Cardiac muscle cell (in vitro differentiated cells and primary cell): ENCODE measurements at regions not wholly inside any gene's neighbourhood (a gene's known extent, or its start where the extent isn't known, plus 50 kb on each side); places are given as distances from the start of the nearest gene placed in this dataset.

Source experiments
- DNase-seq, 2 donors: peaks; one replicate each; pipeline versions ENCODE4 v3.0.0 to v3.0.0-alpha.2; 2010 to 2017; ENCODE audit warnings: low read depth in 1 of 2, low spot score in 1 of 2
- H3K27ac ChIP-seq: fragments of 200-600 bp; sonication (generic); 2 replicates; pipeline ENCODE4 v1.5.1; 2016
- H3K27me3 ChIP-seq: fragments of 200-600 bp; sonication (generic); 2 replicates; pipeline ENCODE4 v1.6.0; 2016; ENCODE audit warnings: control low read depth
- H3K36me3 ChIP-seq: fragments of 200-600 bp; sonication (generic); 2 replicates; pipeline ENCODE4 v1.5.1; 2016; ENCODE audit warnings: control low read depth
- H3K4me1 ChIP-seq: fragments of 200-600 bp; sonication (generic); 2 replicates; pipeline ENCODE4 v1.8.1; 2017; ENCODE audit warnings: low read depth, mild to moderate bottlenecking, mixed run types
- H3K4me3 ChIP-seq: fragments of 200-600 bp; sonication (generic); 2 replicates; pipeline ENCODE4 v1.5.1; 2016; ENCODE audit warnings: mild to moderate bottlenecking
- H3K9me3 ChIP-seq: fragments of 200-600 bp; sonication (generic); 2 replicates; pipeline ENCODE4 v1.5.1; 2017; ENCODE audit warnings: low read depth, mild to moderate bottlenecking, control low read depth
- TF ChIP-seq, protein P1 (sequence below): IDR thresholded peaks from 2 replicates; pipeline ENCODE4 v1.5.1; 2012; ENCODE audit warnings: low read depth, mild to moderate bottlenecking, low read length

DNA sequence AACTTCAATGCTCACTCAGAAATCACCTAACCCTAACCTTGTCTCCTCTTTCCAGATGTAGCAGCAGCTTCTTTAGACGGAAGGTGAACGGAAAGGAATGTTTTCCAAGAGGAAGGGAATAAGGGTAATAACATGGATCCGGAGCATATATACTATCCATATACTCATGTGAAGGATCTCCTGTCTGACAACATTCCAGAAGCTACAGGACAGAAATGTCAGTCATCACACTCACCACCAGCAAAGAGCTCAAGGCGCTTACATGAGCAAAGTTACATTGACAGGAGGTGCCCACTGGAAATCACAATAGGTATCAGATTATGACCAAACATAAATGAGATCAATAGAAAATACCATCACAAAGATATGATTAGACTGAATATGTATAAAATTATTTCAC is 122.1 kb upstream of the CCDC28A start:
- Histone ChIP-seq H3K36me3 (no peaks in the 10 kb centered on the region), H3K27me3 (no peaks in the 10 kb centered on the region), H3K9me3 (no peaks in the 10 kb centered on the region), H3K4me3 (no peak overlapping the region), H3K4me1 (no peaks in the 10 kb centered on the region), H3K27ac (no peak overlapping the region)
- TF ChIP-seq, protein P1, sequence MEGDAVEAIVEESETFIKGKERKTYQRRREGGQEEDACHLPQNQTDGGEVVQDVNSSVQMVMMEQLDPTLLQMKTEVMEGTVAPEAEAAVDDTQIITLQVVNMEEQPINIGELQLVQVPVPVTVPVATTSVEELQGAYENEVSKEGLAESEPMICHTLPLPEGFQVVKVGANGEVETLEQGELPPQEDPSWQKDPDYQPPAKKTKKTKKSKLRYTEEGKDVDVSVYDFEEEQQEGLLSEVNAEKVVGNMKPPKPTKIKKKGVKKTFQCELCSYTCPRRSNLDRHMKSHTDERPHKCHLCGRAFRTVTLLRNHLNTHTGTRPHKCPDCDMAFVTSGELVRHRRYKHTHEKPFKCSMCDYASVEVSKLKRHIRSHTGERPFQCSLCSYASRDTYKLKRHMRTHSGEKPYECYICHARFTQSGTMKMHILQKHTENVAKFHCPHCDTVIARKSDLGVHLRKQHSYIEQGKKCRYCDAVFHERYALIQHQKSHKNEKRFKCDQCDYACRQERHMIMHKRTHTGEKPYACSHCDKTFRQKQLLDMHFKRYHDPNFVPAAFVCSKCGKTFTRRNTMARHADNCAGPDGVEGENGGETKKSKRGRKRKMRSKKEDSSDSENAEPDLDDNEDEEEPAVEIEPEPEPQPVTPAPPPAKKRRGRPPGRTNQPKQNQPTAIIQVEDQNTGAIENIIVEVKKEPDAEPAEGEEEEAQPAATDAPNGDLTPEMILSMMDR, result no peak
- no peak for DNase-seq

DNA sequence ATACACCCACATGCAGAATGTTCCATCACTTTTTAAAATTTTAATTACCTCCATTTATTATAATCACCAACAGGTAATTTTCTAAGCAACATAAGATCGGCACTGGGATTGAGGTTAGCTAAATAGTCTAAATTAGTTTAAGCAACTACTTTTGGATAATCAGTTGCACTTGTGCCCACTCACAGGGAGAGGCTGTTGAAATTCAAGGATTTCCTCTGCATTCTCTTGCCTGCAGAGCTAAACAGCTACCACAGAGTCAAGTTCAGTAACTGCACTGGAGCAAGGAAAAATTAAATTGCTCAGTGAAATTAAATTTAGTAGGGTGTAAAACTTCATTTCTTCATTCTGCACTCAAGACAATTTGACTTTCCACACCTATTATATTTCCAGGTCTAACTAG is 120.7 kb upstream of the CCDC28A start:
- H3K36me3 ChIP-seq, result no peaks in the 10 kb centered on the region
- no peak overlapping the region for H3K27ac ChIP-seq
- TF ChIP-seq, protein P1, result no peak
- DNase-seq, result no peak
- H3K9me3 ChIP-seq, result no peaks in the 10 kb centered on the region
- H3K27me3 ChIP-seq, result no peaks in the 10 kb centered on the region
- H3K4me3 ChIP-seq, result no peak overlapping the region
- H3K4me1 ChIP-seq, result no peaks in the 10 kb centered on the region

DNA sequence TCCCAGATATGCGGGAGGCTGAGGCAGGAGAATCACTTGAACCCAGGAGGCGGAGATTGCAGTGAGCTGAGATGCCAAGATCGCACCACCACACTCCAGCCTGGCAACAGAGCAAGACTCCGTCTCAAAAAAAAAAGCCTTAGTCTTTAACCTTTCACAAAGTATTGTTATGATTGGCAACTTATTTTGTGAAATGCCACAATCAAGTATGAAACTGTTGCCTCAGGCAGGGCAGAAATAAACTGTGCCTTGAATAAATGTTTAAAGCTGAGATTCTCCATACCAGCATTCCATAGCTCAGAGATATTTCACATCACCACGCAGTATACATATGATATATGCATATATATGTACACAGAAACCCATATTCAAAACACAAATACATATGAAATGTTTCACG is 120.1 kb upstream of the CCDC28A start:
- DNase-seq, result no peak
- TF ChIP-seq, protein P1, result no peak
- Histone ChIP-seq H3K27ac (no peak overlapping the region), H3K36me3 (no peaks in the 10 kb centered on the region), H3K9me3 (no peaks in the 10 kb centered on the region), H3K27me3 (no peaks in the 10 kb centered on the region), H3K4me1 (no peaks in the 10 kb centered on the region), H3K4me3 (no peak overlapping the region)

DNA sequence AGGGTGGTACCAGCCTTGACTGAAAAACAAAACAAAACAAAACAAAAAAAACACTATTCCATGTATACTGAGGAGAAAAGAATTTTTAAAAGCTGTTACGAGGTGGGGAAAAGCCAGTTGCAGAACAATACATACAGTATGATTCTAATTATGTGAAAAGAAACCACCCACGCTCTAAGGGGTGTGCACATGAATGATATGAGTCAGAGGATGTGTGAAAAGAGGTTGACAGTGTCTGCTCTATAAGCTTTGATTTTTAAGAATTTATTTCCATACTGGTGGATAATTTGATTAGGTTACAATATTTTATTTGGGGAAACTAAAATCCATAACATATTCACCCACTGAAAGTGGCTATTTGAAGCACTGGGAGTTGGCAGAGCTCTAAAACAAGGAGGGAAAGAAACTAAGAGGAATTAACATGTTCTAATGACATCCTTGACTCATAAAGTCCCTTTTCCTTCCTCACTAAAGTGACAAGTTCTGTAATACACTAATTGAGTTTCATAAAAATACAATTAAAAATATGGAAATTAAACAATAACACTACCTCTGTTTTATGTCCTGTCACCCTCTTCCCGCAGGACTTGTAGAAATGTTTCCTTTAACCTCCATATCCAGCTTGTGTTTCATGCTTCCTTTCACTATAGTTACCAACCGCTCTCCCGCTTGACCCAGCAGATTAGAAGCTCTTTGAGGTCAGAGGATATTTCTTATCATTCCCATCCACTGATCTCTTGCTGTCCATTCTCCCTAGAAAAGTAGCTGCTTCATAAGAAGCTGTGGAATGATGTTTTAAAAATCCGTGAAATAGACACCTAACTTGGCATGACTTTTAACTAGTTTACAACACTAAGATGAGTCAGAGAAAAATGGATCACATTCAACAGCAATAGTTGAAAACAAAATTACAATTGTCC is 118.6 kb upstream of the CCDC28A start:
- H3K4me3 ChIP-seq, result no peak overlapping the region
- no peaks in the 10 kb centered on the region for H3K36me3 ChIP-seq
- no peak overlapping the region for H3K27ac ChIP-seq
- H3K9me3 ChIP-seq, result no peaks in the 10 kb centered on the region
- TF ChIP-seq, protein P1, result no peak
- no peaks in the 10 kb centered on the region for H3K4me1 ChIP-seq
- peak in 1 of 2 donors; percentile 47 for DNase-seq
- H3K27me3 ChIP-seq, result no peaks in the 10 kb centered on the region

DNA sequence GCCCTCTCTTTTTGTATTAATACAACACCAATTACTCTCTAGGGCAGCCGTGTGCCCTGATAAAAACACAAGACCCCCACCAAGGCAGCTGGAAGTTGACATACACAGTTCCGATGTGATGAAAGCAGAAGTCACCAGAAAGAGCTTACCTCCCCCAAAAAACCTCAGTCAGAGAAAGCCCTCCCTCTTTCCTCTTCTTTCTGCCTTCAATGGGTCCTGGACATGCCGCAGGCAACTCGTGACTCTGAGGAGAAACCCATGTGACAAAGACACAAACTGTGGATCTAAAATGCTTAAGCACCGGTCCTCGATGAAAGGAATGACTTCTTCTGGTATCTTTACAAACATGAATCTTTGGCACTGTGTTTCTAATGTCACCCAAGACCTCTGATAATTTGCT is 117.7 kb upstream of the CCDC28A start:
- Histone ChIP-seq H3K27ac (no peak overlapping the region), H3K36me3 (no peaks in the 10 kb centered on the region), H3K4me1 (no peaks in the 10 kb centered on the region), H3K4me3 (no peak overlapping the region), H3K27me3 (no peaks in the 10 kb centered on the region), H3K9me3 (no peaks in the 10 kb centered on the region)
- DNase-seq, result peak in 1 of 2 donors; percentile 34
- TF ChIP-seq, protein P1, result no peak
